ENCODE measurements at regions not wholly inside any gene's neighbourhood (a gene's known extent, or its start where the extent isn't known, plus 50 kb on each side); places are given as distances from the start of the nearest gene placed in this dataset.

GRCh38 chr6:58419321-58419720 is 1101.9 kb downstream of the PRIM2 start:
- no peak for DNase-seq (ENCODE audit: low read depth in 2 of 2)
- H3K4me3 ChIP-seq (replicated peaks in 1 of 2; ENCODE audit: low read depth in 2 of 2, low read length in 2 of 2) = no peak overlapping the region
- TF ChIP-seq, protein P1, sequence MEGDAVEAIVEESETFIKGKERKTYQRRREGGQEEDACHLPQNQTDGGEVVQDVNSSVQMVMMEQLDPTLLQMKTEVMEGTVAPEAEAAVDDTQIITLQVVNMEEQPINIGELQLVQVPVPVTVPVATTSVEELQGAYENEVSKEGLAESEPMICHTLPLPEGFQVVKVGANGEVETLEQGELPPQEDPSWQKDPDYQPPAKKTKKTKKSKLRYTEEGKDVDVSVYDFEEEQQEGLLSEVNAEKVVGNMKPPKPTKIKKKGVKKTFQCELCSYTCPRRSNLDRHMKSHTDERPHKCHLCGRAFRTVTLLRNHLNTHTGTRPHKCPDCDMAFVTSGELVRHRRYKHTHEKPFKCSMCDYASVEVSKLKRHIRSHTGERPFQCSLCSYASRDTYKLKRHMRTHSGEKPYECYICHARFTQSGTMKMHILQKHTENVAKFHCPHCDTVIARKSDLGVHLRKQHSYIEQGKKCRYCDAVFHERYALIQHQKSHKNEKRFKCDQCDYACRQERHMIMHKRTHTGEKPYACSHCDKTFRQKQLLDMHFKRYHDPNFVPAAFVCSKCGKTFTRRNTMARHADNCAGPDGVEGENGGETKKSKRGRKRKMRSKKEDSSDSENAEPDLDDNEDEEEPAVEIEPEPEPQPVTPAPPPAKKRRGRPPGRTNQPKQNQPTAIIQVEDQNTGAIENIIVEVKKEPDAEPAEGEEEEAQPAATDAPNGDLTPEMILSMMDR (IDR thresholded peaks at IDR 0.05; ENCODE audit: low read depth, low read length) = no peak

All from cardiac fibroblast (primary cell).